NCI-H345 treated with DMSO at 0.1 percent for 48 hours (cell line): ENCODE measurements at regions not wholly inside any gene's neighbourhood (a gene's known extent, or its start where the extent isn't known, plus 50 kb on each side); places are given as distances from the start of the nearest gene placed in this dataset.

ENCODE experiments used
- DNase-seq: peaks from one replicate; lab custom pipeline; 2025; ENCODE audit not compliant: unreplicated experiment; lab: John Stamatoyannopoulos, UW

- DNase-seq, result no peak
Observed at GRCh38 chr10:83037653-83038052, 1101.7 kb upstream of the GHITM start.

- DNase-seq, result no peak
Observed at GRCh38 chr10:83038631-83039030, 1100.7 kb upstream of the GHITM start.

- no peak for DNase-seq
Observed at GRCh38 chr10:83045731-83046130, 1093.6 kb upstream of the GHITM start.

GRCh38 chr10:83050815-83051214 lies 1088.5 kb upstream of the GHITM start:
- no peak for DNase-seq

GRCh38 chr10:83062871-83063270 lies 1076.4 kb upstream of the GHITM start:
- no peak for DNase-seq

- DNase-seq, result no peak
Observed at GRCh38 chr10:83073472-83073871, 1065.8 kb upstream of the GHITM start.

GRCh38 chr10:83075016-83075814 lies 1064.1 kb upstream of the GHITM start:
- no peak for DNase-seq

GRCh38 chr10:83075815-83076355 lies 1063.4 kb upstream of the GHITM start:
- DNase-seq, result no peak

- DNase-seq, result no peak
Observed at GRCh38 chr10:83076443-83076842, 1062.9 kb upstream of the GHITM start.

GRCh38 chr10:83078160-83078559 lies 1061.1 kb upstream of the GHITM start:
- no peak for DNase-seq

GRCh38 chr10:83078645-83079044 lies 1060.7 kb upstream of the GHITM start:
- no peak for DNase-seq

GRCh38 chr10:83083831-83084230 lies 1055.5 kb upstream of the GHITM start:
- DNase-seq, result no peak

GRCh38 chr10:83089335-83089734 lies 1050.0 kb upstream of the GHITM start:
- DNase-seq, result no peak

GRCh38 chr10:83104616-83105015 lies 1034.7 kb upstream of the GHITM start:
- no peak for DNase-seq

- DNase-seq, result no peak
Observed at GRCh38 chr10:83108565-83109333, 1030.6 kb upstream of the GHITM start.

GRCh38 chr10:83119346-83119745 lies 1020.0 kb upstream of the GHITM start:
- DNase-seq, result no peak

- no peak for DNase-seq
Observed at GRCh38 chr10:83122336-83122735, 1017.0 kb upstream of the GHITM start.

- no peak for DNase-seq
Observed at GRCh38 chr10:83127942-83128575, 1011.2 kb upstream of the GHITM start.

- DNase-seq, result no peak
Observed at GRCh38 chr10:83140811-83141210, 998.5 kb upstream of the GHITM start.

GRCh38 chr10:83142074-83142563 lies 997.2 kb upstream of the GHITM start:
- DNase-seq, result no peak

- DNase-seq, result no peak
Observed at GRCh38 chr10:83144461-83144860, 994.8 kb upstream of the GHITM start.
